GM19035 (cell line): ENCODE measurements at regions not wholly inside any gene's neighbourhood (a gene's known extent, or its start where the extent isn't known, plus 50 kb on each side); places are given as distances from the start of the nearest gene placed in this dataset.

ENCODE experiments used
- ATAC-seq: cut with Tn5 transposase; IDR thresholded peaks from one replicate; pipeline ENCODE4 v1.9.1; 2021; ENCODE audit not compliant: unreplicated experiment

DNA sequence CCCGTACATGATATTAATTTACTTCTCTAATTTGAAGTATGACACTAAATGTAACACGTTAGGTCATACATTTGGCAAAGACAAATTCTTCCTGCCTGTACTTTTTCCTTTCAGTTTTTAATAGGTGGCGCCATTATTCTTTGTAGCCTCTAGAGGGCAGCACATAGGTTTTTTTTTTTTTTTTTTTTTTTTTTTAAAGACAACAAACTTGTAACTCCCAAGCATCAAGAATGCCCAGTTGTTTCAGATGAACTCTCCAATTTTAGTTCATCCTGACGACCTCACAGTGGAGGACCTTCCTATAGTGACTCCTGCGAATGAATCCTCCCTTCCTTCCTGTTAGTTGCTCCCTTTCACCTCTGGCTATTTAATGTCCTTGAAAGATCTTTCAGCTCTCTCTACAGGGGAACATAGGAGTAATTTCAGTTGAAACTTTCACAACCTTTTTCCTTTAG lies 139.3 kb upstream of the HDAC9 start:
- peak; percentile 52 for ATAC-seq

DNA sequence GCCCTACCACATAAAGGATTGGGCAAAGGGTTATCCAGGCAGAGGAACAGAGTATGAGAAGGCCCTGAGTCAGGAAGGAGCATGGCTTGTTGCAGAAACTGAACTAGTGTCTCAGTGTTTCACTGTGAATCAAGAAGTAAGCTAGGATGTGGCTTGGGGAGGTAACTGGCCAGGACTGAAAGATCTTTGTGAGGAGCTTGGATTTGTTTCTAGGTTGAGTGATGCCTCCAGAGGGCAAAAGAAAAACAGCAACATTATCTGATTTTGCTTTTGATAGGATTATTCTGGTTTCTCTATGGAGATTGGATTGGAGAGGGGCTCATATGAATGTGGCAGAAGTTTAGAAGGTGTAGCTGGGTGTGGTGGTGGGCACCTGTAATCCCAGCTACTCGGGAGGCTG lies 137.9 kb upstream of the HDAC9 start:
- ATAC-seq, result no peak

GRCh38 chr7:18361756-18362155 lies 133.8 kb upstream of the HDAC9 start:
- ATAC-seq, result no peak

DNA sequence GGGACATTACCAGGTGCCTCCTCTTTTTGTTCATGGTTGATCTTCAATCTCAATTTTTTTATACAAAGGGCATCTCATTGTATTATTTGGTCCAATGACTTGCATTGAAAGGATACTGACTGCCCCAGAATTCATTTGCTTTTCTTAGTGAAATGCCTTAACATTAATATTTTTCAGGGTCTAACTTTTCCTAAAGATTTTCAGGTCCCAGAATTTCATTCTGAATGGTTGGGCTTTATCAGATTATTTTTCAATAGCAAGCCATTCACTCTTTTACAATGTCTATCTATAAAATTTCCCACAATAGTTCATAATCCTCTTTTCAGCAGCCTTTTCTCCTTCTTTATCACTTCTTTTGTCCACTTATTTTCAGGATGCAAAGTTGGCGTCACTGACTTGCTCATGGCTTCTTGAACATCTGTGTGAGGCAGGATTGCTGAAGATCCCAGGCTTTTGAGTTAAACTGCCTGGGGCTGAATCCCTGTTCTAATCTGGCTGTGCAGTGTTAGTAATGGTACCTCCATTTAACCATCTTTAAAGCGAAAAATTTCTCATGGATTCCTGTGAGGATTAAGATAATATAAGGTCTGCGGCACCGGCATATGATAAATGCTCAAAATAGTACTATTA lies 131.7 kb upstream of the HDAC9 start:
- no peak for ATAC-seq

- no peak for ATAC-seq
Measured at GRCh38 chr7:18364396-18364795, 131.2 kb upstream of the HDAC9 start.

- ATAC-seq, result no peak
Measured at GRCh38 chr7:18366394-18366793, 129.2 kb upstream of the HDAC9 start.

DNA sequence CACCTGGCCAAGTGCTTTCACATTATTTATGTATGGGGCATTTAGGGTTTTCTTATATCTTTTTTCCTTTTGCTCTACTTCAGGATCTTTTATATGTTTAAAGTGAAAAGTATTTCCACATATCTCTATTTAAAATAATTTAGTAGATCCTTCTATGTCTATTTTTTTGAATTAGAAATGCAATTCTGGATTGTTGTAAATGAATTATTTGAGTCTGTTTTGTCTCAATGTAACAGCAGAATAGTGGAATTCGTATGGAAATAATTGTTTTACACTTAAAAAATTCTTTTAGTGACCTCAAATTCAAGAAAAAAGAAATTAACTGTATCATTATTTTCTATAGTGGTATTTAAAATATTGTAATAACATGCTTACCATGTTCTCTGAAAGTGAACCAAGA lies 126.5 kb upstream of the HDAC9 start:
- ATAC-seq, result no peak

GRCh38 chr7:18370633-18371032 lies 124.9 kb upstream of the HDAC9 start:
- ATAC-seq, result no peak

- no peak for ATAC-seq
Measured at GRCh38 chr7:18378989-18379605, 116.5 kb upstream of the HDAC9 start.

- ATAC-seq, result no peak
Measured at GRCh38 chr7:18384491-18385143, 110.9 kb upstream of the HDAC9 start.

DNA sequence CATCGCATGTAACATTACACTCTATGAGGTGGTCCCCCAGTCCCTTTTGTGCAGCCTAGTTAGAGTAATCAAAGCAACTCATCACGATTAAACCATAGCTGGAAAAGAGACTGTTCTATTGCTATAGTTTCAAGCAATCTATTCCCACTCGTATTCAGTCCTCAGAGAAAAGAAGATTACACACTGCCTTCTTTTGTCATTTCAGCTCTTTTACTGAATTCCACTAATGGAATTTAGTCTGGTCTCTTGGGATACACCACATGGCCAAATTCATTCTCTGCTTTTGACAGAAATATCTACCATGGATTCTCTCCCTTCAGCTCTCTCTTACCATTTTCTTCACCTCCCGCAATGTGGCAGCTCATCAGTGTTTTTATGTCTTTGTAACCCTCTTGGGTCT lies 108.9 kb upstream of the HDAC9 start:
- ATAC-seq, result no peak

DNA sequence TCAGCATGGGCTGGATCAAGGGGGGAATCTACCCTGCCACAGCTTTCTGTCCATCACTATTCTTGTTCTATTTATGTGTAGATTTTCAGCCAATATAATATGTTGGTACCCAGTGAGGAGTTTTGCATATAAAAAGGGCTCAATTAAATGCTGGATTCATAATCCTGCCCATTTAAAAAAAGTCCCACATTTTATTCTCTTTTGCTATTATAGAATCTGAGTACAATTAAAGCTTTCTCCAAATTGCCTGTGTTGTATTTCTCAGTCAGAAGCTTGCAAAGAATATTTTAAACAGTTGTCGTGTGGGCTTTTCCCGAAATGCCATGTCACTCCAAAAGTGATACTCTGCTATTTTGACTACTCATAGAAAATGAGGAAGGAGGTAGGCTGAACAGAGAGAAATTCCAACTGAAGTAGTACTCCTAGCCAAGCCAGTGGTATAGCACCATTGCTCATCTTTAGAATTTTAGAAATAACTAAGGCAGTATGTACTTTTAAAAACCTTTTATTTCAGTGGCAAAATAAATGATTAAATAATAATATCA lies 108.3 kb upstream of the HDAC9 start:
- ATAC-seq, result no peak

DNA sequence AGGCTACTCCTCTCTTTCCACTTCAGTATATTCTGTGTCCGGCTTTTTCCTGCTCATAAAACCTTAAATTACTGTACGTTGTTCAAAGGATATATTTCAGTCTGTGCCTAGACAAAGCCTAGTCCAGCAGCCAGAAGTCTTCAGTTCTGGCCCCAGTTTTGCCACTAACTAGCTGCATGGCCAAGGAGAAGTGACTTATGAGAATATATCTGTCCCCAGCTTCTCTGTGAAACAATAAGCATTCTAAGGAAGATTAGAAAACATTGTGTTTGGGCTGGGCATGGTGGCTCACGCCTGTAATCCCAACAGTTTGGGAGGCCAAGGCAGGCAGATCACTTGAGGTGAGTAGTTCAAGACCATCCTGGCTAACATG lies 105.0 kb upstream of the HDAC9 start:
- peak; percentile 41 for ATAC-seq

GRCh38 chr7:18393465-18394118 lies 102.0 kb upstream of the HDAC9 start:
- no peak for ATAC-seq

DNA sequence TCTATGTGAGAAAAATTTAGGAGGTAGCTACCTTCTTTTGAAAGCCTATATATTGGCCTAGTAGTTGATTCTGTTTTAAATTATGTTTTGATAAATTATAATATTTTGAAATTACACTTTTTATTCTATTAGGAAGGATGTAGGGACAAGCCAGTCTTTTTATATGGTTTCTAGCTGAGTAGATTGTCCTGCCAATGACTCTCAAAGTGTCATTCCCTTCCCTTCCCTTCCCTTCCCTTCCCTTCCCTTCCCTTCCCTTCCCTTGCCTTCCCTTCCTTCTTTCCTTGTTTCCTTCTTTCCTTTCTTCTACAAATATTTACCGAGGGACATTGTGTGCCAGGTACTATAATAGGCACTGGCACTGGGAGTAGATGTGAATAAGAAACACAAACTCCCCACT lies 99.7 kb upstream of the HDAC9 start:
- ATAC-seq, result no peak

- ATAC-seq, result no peak
Measured at GRCh38 chr7:18396953-18397352, 98.6 kb upstream of the HDAC9 start.

DNA sequence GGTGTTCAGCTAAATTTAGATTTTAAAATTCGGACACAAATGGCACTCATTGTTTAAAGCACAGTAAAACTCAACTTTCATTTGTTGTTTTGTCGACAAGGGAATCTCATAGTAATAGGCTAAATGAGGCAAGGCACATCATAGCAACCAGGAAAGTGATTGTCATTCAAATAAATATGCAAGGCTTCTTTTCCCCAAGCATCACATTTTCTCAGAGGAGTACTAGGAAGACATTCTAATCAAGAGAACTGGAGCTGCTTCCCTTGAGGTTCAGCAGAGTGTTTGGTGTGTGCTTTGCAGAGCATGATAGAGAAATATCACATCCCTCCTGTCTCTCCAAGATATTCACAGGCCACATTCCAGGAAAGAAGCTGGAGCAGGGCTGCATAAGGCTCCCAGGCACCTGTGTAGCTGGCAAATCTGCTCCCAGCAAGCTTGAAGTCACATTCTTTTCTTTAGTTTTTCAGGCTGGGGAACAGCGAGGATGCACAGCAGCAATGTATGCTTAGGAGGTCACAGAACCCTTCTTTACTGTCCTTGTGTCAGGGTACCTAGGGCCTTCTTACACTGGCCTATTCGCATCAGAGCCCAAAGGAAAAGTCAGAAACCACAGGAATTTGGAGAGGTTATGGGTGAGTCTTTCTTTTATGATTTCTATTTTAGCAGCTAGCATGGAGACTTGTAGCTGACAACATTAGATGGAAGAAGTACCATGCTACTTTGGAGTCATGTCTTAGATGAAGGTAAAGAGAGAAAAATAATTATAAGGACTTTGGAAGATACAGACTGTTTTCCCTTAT lies 95.9 kb upstream of the HDAC9 start:
- no peak for ATAC-seq

- ATAC-seq, result no peak
Measured at GRCh38 chr7:18400275-18400674, 95.3 kb upstream of the HDAC9 start.

DNA sequence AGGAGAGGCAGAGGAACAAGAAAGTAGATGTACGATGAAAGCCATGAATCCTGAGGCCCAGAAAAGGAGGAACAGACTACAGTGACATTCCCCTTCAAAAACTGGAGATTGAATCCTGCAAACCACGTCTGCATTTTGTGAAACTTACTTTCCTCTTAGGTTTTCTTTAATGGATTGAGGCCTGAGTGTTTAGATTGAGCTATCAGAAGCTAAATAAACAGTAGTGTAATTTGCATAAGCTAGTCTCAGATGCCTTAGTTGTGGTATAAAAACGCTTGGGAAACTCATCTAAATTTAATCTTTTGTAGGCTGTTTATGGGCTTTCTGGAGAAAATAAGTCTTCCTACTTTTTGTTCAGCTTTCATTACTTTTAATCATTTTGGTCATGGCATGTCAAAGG lies 94.8 kb upstream of the HDAC9 start:
- no peak for ATAC-seq

- no peak for ATAC-seq
Measured at GRCh38 chr7:18401757-18402156, 93.8 kb upstream of the HDAC9 start.
